H1 (cell line): ENCODE measurements at regions not wholly inside any gene's neighbourhood (a gene's known extent, or its start where the extent isn't known, plus 50 kb on each side); places are given as distances from the start of the nearest gene placed in this dataset.

Source experiments
- BRCA1 ChIP-seq: IDR thresholded peaks from 2 replicates; pipeline ENCODE4 v1.6.1; 2012; ENCODE audit warnings: low read depth, low read length, improper control_type of control experiment
- CBX8 ChIP-seq: fragments of 300-800, 300-1000 bp; sonication (generic); IDR thresholded peaks from 2 replicates; pipeline ENCODE4 v1.7.1; 2016; ENCODE audit warnings: low read depth, low read length, borderline replicate concordance
- CREB1 ChIP-seq: IDR thresholded peaks from 2 replicates; pipeline ENCODE4 v1.6.1; 2012; ENCODE audit warnings: inconsistent platforms
- FOSL1 ChIP-seq: IDR thresholded peaks from 2 replicates; pipeline ENCODE4 v1.6.1; 2011; ENCODE audit warnings: mild to moderate bottlenecking, low read depth, low read length, moderate library complexity; ENCODE audit not compliant: insufficient read depth
- NANOG ChIP-seq: IDR thresholded peaks from 2 replicates; pipeline ENCODE4 v1.6.1; 2011; ENCODE audit warnings: low read length, low read depth, mild to moderate bottlenecking, inconsistent platforms; ENCODE audit not compliant: insufficient read depth, poor library complexity, severe bottlenecking
- POLR2A ChIP-seq, 2 experiments: IDR thresholded peaks; 1 replicate in 1 of 2; 2 replicates in 1 of 2; pipeline ENCODE4 v1.6.1; 2011; ENCODE audit warnings: low read depth in 2 of 2, low read length in 2 of 2, mild to moderate bottlenecking in 2 of 2; ENCODE audit errors: control extremely low read depth in 1 of 2
- RBBP5 ChIP-seq: IDR thresholded peaks from 2 replicates; pipeline ENCODE4 v1.7.1; 2012; ENCODE audit warnings: low read depth, mild to moderate bottlenecking, inconsistent platforms, low read length, moderate library complexity, borderline replicate concordance
- SAP30 ChIP-seq: fragments of 300-600 bp; sonication (generic); IDR thresholded peaks from 2 replicates; pipeline ENCODE4 v1.7.1; 2012; ENCODE audit warnings: low read length, moderate library complexity, mild to moderate bottlenecking, inconsistent platforms; ENCODE audit not compliant: insufficient read depth, insufficient replicate concordance
- SRF ChIP-seq: IDR thresholded peaks from 2 replicates; pipeline ENCODE4 v1.6.1; 2011; ENCODE audit warnings: mild to moderate bottlenecking, low read depth, low read length, moderate library complexity

DNA sequence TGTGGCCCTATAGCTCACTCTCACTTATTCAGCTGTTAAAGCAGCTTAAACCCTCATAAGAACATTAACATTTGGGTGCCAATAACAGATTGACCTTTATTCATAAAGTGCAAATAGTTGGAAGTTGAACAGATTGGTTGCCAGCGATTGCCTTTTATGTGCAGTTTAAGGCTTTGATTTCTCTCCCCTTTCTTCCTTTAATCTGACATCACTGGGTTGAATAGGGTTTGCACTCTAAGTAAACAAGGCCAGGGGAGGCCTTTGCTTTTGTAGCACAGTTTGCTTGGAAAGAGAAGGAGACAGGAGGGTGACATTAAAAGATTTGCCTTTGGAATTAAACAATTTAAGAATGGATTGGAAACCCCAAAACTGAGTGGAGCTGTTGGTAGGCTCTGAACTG is 114.3 kb downstream of the NKX6-1 start (continued):
- TF ChIP-seq BRCA1 (no peak), RBBP5 (no peak), NANOG (no peak), CREB1 (no peak), FOSL1 (no peak), CBX8 (no peak), SRF (no peak), SAP30 (no peak), POLR2A (IDR thresholded peaks at IDR 0.05; ENCODE audit: control extremely low read depth in 1 of 2, low read depth in 2 of 2, low read length in 2 of 2) (no peak)
